ENCODE measurements at regions not wholly inside any gene's neighbourhood (a gene's known extent, or its start where the extent isn't known, plus 50 kb on each side); places are given as distances from the start of the nearest gene placed in this dataset.
"Not testable (repeated sequence)": the region's sequence is repeated elsewhere in the genome, so short reads cannot be mapped to it uniquely, and the experiment has no call there.

DNA sequence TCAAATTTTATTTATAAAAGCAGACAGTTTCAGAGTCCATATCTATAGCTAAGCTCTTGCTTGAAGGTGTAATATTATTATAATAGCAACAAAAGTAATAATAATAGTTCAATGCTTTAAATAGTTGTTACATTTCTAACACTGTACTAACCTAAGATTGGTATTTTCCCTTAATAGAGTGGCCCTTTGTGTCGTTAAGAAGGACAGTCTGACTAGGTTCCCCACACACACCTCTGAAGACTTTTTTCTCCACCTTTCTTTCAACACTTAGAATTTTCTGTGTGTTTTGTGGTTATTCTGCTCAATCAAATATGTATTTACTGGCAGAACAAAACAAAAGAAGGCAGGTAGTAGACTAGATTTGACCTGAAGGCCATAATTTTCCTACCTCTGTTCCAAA is 223.2 kb upstream of the ACO1 start:
- Mint-ChIP-seq H3K27me3 (ENCODE audit: low read depth in 2 of 2) (no peaks in the 10 kb centered on the region), H3K4me3 (no peak overlapping the region), H3K4me1 (no peaks in the 10 kb centered on the region), H3K36me3 (no peaks in the 10 kb centered on the region), H3K27ac (no peak overlapping the region), H3K9me3 (peaks cover 2 to 3% of the 10 kb centered on the region in 2 donors)
- intact Hi-C loops (cut with micrococcal nuclease): no loop called here
- Histone ChIP-seq H3K4me3 (ENCODE audit: low read length) (no peak overlapping the region), H3K27ac (ENCODE audit: low read length) (no peak overlapping the region), H3K4me1 (ENCODE audit: control insufficient read depth, insufficient read depth, low read length) (no peaks in the 10 kb centered on the region), H3K27me3 (ENCODE audit: control insufficient read depth, insufficient read depth, low read length) (no peaks in the 10 kb centered on the region), H3K36me3 (ENCODE audit: control insufficient read depth, insufficient read depth, low read length) (no peaks in the 10 kb centered on the region), H3K9me3 (ENCODE audit: control insufficient read depth, insufficient read depth, low read length) (no peaks in the 10 kb centered on the region)
- 100% methylated on average over 1 of the region's 1 CpG for WGBS (ENCODE audit: insufficient coverage)
- DNase-seq (no peak), ATAC-seq (no peak)
- TF ChIP-seq, protein P1, sequence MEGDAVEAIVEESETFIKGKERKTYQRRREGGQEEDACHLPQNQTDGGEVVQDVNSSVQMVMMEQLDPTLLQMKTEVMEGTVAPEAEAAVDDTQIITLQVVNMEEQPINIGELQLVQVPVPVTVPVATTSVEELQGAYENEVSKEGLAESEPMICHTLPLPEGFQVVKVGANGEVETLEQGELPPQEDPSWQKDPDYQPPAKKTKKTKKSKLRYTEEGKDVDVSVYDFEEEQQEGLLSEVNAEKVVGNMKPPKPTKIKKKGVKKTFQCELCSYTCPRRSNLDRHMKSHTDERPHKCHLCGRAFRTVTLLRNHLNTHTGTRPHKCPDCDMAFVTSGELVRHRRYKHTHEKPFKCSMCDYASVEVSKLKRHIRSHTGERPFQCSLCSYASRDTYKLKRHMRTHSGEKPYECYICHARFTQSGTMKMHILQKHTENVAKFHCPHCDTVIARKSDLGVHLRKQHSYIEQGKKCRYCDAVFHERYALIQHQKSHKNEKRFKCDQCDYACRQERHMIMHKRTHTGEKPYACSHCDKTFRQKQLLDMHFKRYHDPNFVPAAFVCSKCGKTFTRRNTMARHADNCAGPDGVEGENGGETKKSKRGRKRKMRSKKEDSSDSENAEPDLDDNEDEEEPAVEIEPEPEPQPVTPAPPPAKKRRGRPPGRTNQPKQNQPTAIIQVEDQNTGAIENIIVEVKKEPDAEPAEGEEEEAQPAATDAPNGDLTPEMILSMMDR (IDR thresholded peaks at IDR 0.05): no peak

DNA sequence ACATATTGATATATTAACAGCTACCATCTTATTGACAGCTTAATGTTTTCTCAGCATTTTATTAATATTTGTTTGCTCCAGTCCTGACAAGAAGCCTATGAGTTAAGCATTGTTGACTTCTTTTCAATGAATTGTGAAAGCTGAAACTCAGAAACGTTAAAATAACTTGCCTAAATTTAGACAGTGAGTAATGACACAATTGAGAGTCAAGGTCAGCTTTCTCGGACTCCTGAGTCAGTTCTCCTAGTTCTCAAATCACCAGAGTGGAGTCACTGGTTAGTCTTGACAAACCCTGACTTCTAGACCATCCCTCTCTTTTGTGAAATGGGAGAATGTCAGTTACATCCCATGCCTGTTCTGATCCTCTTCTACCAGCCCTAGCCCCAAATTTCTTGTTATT is 222.7 kb upstream of the ACO1 start:
- H3K27me3 Mint-ChIP-seq (ENCODE audit: low read depth in 2 of 2): no peaks in the 10 kb centered on the region
- intact Hi-C loops (cut with micrococcal nuclease): no loop called here
- peaks cover 2 to 3% of the 10 kb centered on the region in 2 donors for H3K9me3 Mint-ChIP-seq
- no peaks in the 10 kb centered on the region for H3K4me1 Mint-ChIP-seq
- no peak for DNase-seq
- TF ChIP-seq, protein P1 (IDR thresholded peaks at IDR 0.05): no peak
- ATAC-seq: no peak
- no peak overlapping the region for H3K27ac ChIP-seq (ENCODE audit: low read length)
- WGBS (ENCODE audit: insufficient coverage): 65% methylated on average over 2 of the region's 2 CpGs
- H3K4me3 Mint-ChIP-seq: no peak overlapping the region
- H3K27me3 ChIP-seq (ENCODE audit: control insufficient read depth, insufficient read depth, low read length): no peaks in the 10 kb centered on the region
- H3K36me3 ChIP-seq (ENCODE audit: control insufficient read depth, insufficient read depth, low read length): no peaks in the 10 kb centered on the region
- H3K36me3 Mint-ChIP-seq: no peaks in the 10 kb centered on the region
- H3K4me1 ChIP-seq (ENCODE audit: control insufficient read depth, insufficient read depth, low read length): no peaks in the 10 kb centered on the region
- H3K9me3 ChIP-seq (ENCODE audit: control insufficient read depth, insufficient read depth, low read length): no peaks in the 10 kb centered on the region
- H3K27ac Mint-ChIP-seq: no peak overlapping the region
- H3K4me3 ChIP-seq (ENCODE audit: low read length): no peak overlapping the region

DNA sequence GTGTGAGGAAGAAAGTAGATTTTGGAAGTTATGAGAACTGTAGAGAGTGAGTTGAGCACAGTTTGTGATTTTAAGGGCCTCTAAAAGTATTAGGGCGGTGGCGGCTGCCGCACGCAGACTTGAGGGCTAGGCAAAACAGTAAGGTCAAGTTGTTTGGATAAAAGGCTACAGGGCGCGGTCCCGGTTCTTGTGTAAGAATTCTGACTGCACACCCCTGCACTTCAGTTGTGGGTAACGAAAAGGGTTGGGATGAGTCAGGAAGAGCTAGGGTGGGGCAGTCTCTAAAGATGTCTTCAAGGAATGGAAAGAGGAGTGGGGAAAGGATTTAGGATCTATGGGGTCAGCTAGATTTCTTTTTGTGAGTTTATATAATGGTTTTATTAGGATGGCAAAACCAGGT is 218.1 kb upstream of the ACO1 start:
- H3K4me3 Mint-ChIP-seq; intact Hi-C loops (cut with micrococcal nuclease); H3K4me1 ChIP-seq (ENCODE audit: control insufficient read depth, insufficient read depth, low read length); H3K27ac ChIP-seq (ENCODE audit: low read length); ATAC-seq; DNase-seq; H3K27me3 ChIP-seq (ENCODE audit: control insufficient read depth, insufficient read depth, low read length); H3K36me3 ChIP-seq (ENCODE audit: control insufficient read depth, insufficient read depth, low read length); H3K9me3 ChIP-seq (ENCODE audit: control insufficient read depth, insufficient read depth, low read length); H3K27me3 Mint-ChIP-seq (ENCODE audit: low read depth in 2 of 2); H3K4me1 Mint-ChIP-seq; H3K36me3 Mint-ChIP-seq; H3K4me3 ChIP-seq (ENCODE audit: low read length); H3K27ac Mint-ChIP-seq; H3K9me3 Mint-ChIP-seq: not testable (repeated sequence)
- WGBS (ENCODE audit: insufficient coverage): 90% methylated on average over 8 of the region's 8 CpGs

DNA sequence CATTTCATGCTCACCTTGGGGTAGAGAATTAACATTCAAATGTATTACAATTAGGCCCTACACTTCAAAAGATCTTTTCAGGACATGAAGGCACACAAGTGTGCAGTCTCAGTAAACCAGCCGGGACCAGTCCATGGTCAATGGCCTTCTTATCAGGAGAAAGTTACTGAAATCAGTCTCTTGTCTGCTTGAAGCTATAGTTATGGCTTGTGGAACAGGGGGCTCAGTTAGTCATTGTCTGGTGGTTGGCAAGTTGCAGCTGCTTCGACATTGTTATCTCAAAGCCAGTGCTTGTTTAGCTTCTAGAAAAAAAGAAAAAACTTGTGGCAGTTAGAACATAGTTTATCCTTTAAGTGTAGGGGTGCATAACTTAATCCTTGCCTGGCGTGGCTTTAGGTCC is 213.1 kb upstream of the ACO1 start:
- DNase-seq (no peak), ATAC-seq (no peak)
- Mint-ChIP-seq H3K4me3 (no peak overlapping the region), H3K9me3 (peaks cover 16 to 19% of the 10 kb centered on the region in 2 donors), H3K36me3 (no peaks in the 10 kb centered on the region), H3K27me3 (ENCODE audit: low read depth in 2 of 2) (no peaks in the 10 kb centered on the region), H3K27ac (no peak overlapping the region), H3K4me1 (no peaks in the 10 kb centered on the region)
- Histone ChIP-seq H3K4me3 (ENCODE audit: low read length) (no peak overlapping the region), H3K27ac (ENCODE audit: low read length) (no peak overlapping the region), H3K27me3 (ENCODE audit: control insufficient read depth, insufficient read depth, low read length) (no peaks in the 10 kb centered on the region), H3K4me1 (ENCODE audit: control insufficient read depth, insufficient read depth, low read length) (no peaks in the 10 kb centered on the region), H3K36me3 (ENCODE audit: control insufficient read depth, insufficient read depth, low read length) (no peaks in the 10 kb centered on the region), H3K9me3 (ENCODE audit: control insufficient read depth, insufficient read depth, low read length) (no peaks in the 10 kb centered on the region)
- TF ChIP-seq, protein P1 (IDR thresholded peaks at IDR 0.05): no peak
- 87% methylated on average over 3 of the region's 3 CpGs for WGBS (ENCODE audit: insufficient coverage)
- intact Hi-C loops (cut with micrococcal nuclease): no loop called here
